Esophagus squamous epithelium (tissue), 4 donors: ENCODE measurements at regions not wholly inside any gene's neighbourhood (a gene's known extent, or its start where the extent isn't known, plus 50 kb on each side); places are given as distances from the start of the nearest gene placed in this dataset.

Experiments used
- POLR2A ChIP-seq, 4 donors: fragments of 450-650 bp; IDR thresholded peaks; one replicate each; pipeline ENCODE4 v1.6.1; 2017; ENCODE audit warnings: antibody characterized with exemption in 4 of 4, mild to moderate bottlenecking in 4 of 4, moderate library complexity in 3 of 4
- TF ChIP-seq, protein P1 (sequence below), 6 experiments: fragments of 450-650 bp in 4 of 6; fragments of 200-600 bp in 2 of 6; sonication (generic) in 2 of 6; IDR thresholded peaks; one replicate each; pipeline ENCODE4 v1.5.1; 2016 to 2019; ENCODE audit warnings: antibody characterized with exemption in 6 of 6, mild to moderate bottlenecking in 4 of 6, moderate library complexity in 4 of 6

DNA sequence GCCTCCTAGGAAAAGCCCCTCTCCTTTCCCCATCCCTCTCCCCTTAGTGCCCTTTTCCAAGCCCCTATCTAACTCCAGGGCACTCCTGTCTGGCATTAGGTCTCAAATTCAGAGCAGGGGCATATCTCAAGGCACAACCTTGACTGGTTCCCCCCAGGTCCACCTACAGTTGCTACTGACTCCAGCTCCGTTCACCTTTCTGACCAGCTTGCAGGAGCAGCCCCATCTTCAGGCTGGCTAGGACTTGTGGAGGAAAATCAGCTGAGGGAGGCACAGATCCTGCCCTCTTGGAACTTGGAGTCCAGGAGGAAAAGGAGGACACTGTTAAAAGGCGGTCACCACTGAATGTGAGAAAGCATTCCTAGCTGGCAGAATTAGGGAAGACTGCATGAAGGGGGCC is 152.4 kb downstream of the ZFP36L2 start:
- no peak for TF ChIP-seq POLR2A (IDR thresholded peaks at IDR 0.05)
- TF ChIP-seq, protein P1, sequence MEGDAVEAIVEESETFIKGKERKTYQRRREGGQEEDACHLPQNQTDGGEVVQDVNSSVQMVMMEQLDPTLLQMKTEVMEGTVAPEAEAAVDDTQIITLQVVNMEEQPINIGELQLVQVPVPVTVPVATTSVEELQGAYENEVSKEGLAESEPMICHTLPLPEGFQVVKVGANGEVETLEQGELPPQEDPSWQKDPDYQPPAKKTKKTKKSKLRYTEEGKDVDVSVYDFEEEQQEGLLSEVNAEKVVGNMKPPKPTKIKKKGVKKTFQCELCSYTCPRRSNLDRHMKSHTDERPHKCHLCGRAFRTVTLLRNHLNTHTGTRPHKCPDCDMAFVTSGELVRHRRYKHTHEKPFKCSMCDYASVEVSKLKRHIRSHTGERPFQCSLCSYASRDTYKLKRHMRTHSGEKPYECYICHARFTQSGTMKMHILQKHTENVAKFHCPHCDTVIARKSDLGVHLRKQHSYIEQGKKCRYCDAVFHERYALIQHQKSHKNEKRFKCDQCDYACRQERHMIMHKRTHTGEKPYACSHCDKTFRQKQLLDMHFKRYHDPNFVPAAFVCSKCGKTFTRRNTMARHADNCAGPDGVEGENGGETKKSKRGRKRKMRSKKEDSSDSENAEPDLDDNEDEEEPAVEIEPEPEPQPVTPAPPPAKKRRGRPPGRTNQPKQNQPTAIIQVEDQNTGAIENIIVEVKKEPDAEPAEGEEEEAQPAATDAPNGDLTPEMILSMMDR (IDR thresholded peaks at IDR 0.05), result no peak
